Esophagus (tissue), 2 donors: ENCODE measurements at regions not wholly inside any gene's neighbourhood (a gene's known extent, or its start where the extent isn't known, plus 50 kb on each side); places are given as distances from the start of the nearest gene placed in this dataset.
"Not testable (repeated sequence)": the region's sequence is repeated elsewhere in the genome, so short reads cannot be mapped to it uniquely, and the experiment has no call there.

Experiments used
- H3K27ac ChIP-seq, 2 donors: one replicate each; pipeline ENCODE4 v1.5.1; 2013; ENCODE audit warnings: low read depth in 2 of 2, mild to moderate bottlenecking in 2 of 2, inconsistent platforms in 1 of 2, low read length in 1 of 2, moderate library complexity in 1 of 2
- H3K27me3 ChIP-seq, 2 donors: one replicate each; pipeline ENCODE4 v1.6.1; 2013; ENCODE audit warnings: low read length in 2 of 2, control low read depth in 1 of 2, mild to moderate bottlenecking in 1 of 2; ENCODE audit not compliant: insufficient read depth in 2 of 2, control insufficient read depth in 1 of 2
- H3K36me3 ChIP-seq, 2 donors: one replicate each; pipeline ENCODE4 v1.6.1; 2013; ENCODE audit warnings: low read length in 1 of 2; ENCODE audit not compliant: control insufficient read depth in 2 of 2, insufficient read depth in 2 of 2
- H3K4me1 ChIP-seq, 2 donors: one replicate each; pipeline ENCODE4 v1.6.1; 2013; ENCODE audit warnings: low read length in 1 of 2; ENCODE audit not compliant: control insufficient read depth in 2 of 2, insufficient read depth in 2 of 2
- H3K4me3 ChIP-seq, 2 donors: one replicate each; pipeline ENCODE4 v1.5.1; 2013; ENCODE audit warnings: low read length in 2 of 2, mild to moderate bottlenecking in 2 of 2, low read depth in 1 of 2, moderate library complexity in 1 of 2
- H3K9me3 ChIP-seq, 2 donors: one replicate each; pipeline ENCODE4 v1.6.1; 2013; ENCODE audit warnings: mild to moderate bottlenecking in 2 of 2, low read depth in 1 of 2, low read length in 1 of 2, moderate library complexity in 1 of 2; ENCODE audit not compliant: control insufficient read depth in 2 of 2, insufficient read depth in 1 of 2
- WGBS, 2 donors: extraction: QIAGEN DNeasy Blood & Tissue Kit; methylation state at CpG; one replicate each; pipeline ENCODE4 v1.1.7; 2013; 5-methylcytosine and 5-hydroxymethylcytosine counted together
- donor health status: healthy with polysubstance abuse.
- donor health status: Bipolar disorder and iron deficiency.

GRCh38 chr2:7649461-7650228 lies 732.4 kb downstream of the RNF144A start:
- Histone ChIP-seq H3K9me3 (peaks cover 2 to 3% of the 10 kb centered on the region in 2 donors), H3K36me3 (no peaks in the 10 kb centered on the region), H3K4me3 (no peak overlapping the region), H3K27me3 (no peaks in the 10 kb centered on the region), H3K27ac (peak overlapping the region in 1 of 2 donors; percentile 41), H3K4me1 (no peaks in the 10 kb centered on the region)
- 79 to 80% methylated on average over 6 of the region's 6 CpGs for WGBS, 2 donors

GRCh38 chr2:7653617-7654016 lies 736.4 kb downstream of the RNF144A start:
- Histone ChIP-seq H3K27ac (no peak overlapping the region), H3K4me3 (no peak overlapping the region), H3K27me3 (no peaks in the 10 kb centered on the region), H3K4me1 (no peaks in the 10 kb centered on the region), H3K36me3 (no peaks in the 10 kb centered on the region), H3K9me3 (peaks cover 0 to 2% of the 10 kb centered on the region in 2 donors)
- 87 to 92% methylated on average over 2 of the region's 2 CpGs for WGBS, 2 donors

GRCh38 chr2:7655629-7656028 lies 738.4 kb downstream of the RNF144A start:
- 95 to 99% methylated on average over 2 of the region's 2 CpGs for WGBS, 2 donors
- Histone ChIP-seq H3K36me3 (no peaks in the 10 kb centered on the region), H3K4me1 (no peaks in the 10 kb centered on the region), H3K9me3 (peaks cover 0 to 2% of the 10 kb centered on the region in 2 donors), H3K4me3 (no peak overlapping the region), H3K27me3 (no peaks in the 10 kb centered on the region), H3K27ac (no peak overlapping the region)

GRCh38 chr2:7657526-7657925 lies 740.3 kb downstream of the RNF144A start:
- H3K36me3 ChIP-seq, H3K9me3 ChIP-seq, H3K27ac ChIP-seq, H3K4me1 ChIP-seq, H3K27me3 ChIP-seq, H3K4me3 ChIP-seq: not testable (repeated sequence)
- WGBS, 2 donors: 81 to 90% methylated on average over 2 of the region's 2 CpGs

- H3K9me3 ChIP-seq: peaks cover 0 to under 1% of the 10 kb centered on the region in 2 donors
- no peaks in the 10 kb centered on the region for H3K27me3 ChIP-seq
- no peaks in the 10 kb centered on the region for H3K4me1 ChIP-seq
- 95 to 96% methylated on average over 12 of the region's 12 CpGs for WGBS, 2 donors
- H3K36me3 ChIP-seq: no peaks in the 10 kb centered on the region
- no peak overlapping the region for H3K4me3 ChIP-seq
- H3K27ac ChIP-seq: no peak overlapping the region
Measured at GRCh38 chr2:7658486-7658885, 741.3 kb downstream of the RNF144A start.

GRCh38 chr2:7660816-7661215 lies 743.6 kb downstream of the RNF144A start:
- H3K4me1 ChIP-seq: no peaks in the 10 kb centered on the region
- WGBS, 2 donors: 37 to 39% methylated on average over 2 of the region's 2 CpGs
- H3K4me3 ChIP-seq: no peak overlapping the region
- no peaks in the 10 kb centered on the region for H3K36me3 ChIP-seq
- no peak overlapping the region for H3K27ac ChIP-seq
- H3K27me3 ChIP-seq: no peaks in the 10 kb centered on the region
- H3K9me3 ChIP-seq: no peaks in the 10 kb centered on the region

- Histone ChIP-seq H3K27ac (no peak overlapping the region), H3K36me3 (no peaks in the 10 kb centered on the region)
- WGBS, 2 donors: 56 to 66% methylated on average over 5 of the region's 5 CpGs
Measured at GRCh38 chr2:7661502-7661901, 744.3 kb downstream of the RNF144A start.

GRCh38 chr2:7665880-7666279 lies 748.7 kb downstream of the RNF144A start:
- no peaks in the 10 kb centered on the region for H3K4me1 ChIP-seq
- H3K27ac ChIP-seq: no peak overlapping the region
- H3K27me3 ChIP-seq: no peaks in the 10 kb centered on the region
- WGBS, 2 donors: 95 to 98% methylated on average over 4 of the region's 4 CpGs
- H3K9me3 ChIP-seq: no peaks in the 10 kb centered on the region
- no peaks in the 10 kb centered on the region for H3K36me3 ChIP-seq
- H3K4me3 ChIP-seq: no peak overlapping the region

More at GRCh38 chr2:7661502-7661901, 744.3 kb downstream of the RNF144A start:
- H3K4me3 ChIP-seq: no peak overlapping the region
- H3K9me3 ChIP-seq: no peaks in the 10 kb centered on the region
- H3K27me3 ChIP-seq: no peaks in the 10 kb centered on the region
- no peaks in the 10 kb centered on the region for H3K4me1 ChIP-seq

GRCh38 chr2:7666596-7667259 lies 749.5 kb downstream of the RNF144A start:
- Histone ChIP-seq H3K4me3 (no peak overlapping the region), H3K4me1 (no peaks in the 10 kb centered on the region), H3K27ac (no peak overlapping the region), H3K36me3 (no peaks in the 10 kb centered on the region), H3K9me3 (no peaks in the 10 kb centered on the region), H3K27me3 (no peaks in the 10 kb centered on the region)
- whole genome bisulfite sequencing, 2 donors: 81 to 88% methylated on average over 10 of the region's 10 CpGs
